HuH-7 (cell line): ENCODE measurements at regions not wholly inside any gene's neighbourhood (a gene's known extent, or its start where the extent isn't known, plus 50 kb on each side); places are given as distances from the start of the nearest gene placed in this dataset.

ENCODE experiments used
- DNase-seq: peaks from one replicate; pipeline ENCODE4 v3.0.0; 2011; ENCODE audit warnings: low spot score

DNA sequence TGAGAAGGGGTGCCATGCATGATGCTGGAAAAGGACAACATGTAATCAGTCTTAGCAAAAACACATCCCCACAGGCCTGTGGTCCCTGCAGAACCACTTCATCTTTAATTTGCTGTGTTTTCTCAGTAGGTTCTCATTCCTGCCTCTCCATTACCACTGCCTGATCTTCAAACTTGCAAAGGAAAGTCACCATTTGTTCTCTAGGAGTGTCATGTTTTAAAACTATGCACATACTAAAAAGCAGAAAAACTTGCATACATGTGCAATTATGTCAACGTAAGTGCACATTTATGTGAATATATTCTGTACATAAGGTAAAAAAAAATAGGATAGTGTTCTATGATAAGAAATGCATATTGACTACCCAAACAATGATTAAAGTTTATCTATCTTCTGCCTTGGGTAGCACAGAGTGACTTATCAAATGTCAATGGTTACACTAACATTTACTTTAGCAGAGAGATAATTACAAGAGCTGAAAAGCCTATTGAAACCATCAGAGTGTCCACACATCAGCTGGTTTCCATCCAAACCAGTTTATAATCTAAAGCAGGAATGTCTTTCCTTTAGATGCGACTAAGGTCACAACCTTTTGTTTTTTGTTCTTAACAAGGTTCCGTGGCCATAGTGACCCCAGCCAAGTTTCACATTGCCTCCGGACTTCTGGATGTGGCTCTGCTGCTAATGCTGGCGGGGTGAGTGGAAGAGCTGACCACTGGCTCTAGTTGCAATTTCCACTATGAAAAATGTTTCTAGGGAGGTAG is 58.7 kb upstream of the RMDN2 start:
- no peak for DNase-seq

DNA sequence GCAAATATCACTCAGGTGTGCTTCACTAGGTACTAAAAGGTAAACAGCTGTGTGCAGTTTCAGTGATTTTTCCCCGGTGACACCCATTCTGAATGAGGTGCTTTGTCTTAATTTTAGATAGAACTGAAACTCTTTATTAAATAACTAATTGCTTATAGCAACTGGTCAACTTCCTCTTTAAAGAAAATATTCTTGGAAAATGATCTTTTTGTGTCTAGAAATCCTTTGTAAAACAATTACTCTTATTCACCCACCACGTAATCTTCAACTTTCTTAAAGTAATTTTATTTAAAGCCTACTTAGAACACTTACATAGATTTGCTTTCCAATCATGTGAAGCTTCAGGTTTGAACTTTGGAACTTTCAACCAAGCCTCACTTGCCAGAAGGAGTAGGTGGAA is 57.9 kb upstream of the RMDN2 start:
- no peak for DNase-seq

DNA sequence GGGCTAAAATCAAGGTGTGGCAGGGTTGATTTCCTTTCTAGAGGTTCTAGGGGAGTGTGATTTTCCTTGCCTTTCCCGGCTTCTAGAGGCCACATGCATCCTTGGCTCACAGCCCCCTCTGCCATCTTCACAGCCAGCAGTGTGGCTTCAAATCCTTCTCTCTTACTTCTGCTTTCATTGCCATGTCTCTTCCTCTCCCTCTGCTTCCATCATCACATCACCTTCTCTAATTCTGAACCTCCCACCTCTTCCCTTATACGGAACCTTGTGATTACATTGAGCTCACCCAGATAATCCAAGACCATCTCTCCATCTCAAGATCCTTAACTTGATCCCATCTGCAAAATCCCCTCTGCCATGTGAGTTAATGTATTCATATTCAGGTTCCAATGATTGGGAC is 56.2 kb upstream of the RMDN2 start:
- no peak for DNase-seq

GRCh38 chr2:37869304-37869703 is 55.8 kb upstream of the RMDN2 start:
- DNase-seq: no peak

DNA sequence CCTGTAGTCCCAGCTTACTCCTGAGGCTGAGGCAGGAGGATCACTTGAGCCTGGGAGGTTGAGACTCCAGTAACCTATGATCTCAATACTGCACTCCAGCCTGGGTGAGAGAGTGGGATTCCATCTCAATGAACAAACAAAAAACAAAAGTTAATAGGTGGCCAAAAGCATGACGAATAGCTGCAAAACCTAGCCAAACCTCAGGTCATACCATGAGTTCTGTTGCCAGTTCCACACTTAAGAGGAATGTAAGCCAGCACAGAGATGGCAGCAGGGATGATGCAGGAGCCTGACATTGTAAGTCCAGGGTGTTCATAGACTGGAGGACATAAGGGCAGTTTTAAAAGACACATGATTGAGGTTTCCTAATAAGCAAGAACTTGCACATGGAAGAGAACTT is 55.3 kb upstream of the RMDN2 start:
- DNase-seq: no peak

- no peak for DNase-seq
These were observed 54.3 kb upstream of the RMDN2 start for GRCh38 chr2:37870829-37871228.

GRCh38 chr2:37871456-37872191 is 53.5 kb upstream of the RMDN2 start:
- DNase-seq: no peak

DNA sequence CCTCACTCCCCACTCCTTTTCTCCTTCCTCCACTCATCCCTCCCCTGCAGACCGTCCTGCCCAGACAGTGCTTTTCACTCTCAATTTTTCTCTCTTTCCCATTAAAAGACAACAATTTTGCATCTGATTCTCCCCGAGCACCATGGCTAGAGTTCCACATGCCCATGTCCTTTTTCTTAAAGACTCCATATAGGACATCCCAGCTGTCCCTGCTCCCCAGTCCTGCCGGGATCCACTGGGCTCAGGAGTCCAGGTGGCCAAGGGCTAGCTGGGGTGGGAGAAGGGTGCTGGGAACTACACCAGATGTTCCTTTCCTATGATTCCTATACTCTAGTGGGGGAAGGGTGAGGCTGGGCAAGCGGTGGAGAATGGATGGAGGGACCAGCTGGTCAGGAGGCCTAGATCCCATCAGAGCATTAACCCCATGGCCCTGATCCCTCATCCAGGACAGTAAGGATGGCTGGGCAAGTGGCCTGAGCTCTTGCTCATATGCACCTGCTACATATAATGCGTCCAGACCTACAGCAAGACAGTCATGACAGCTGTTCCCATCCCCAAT is 52.8 kb upstream of the RMDN2 start:
- no peak for DNase-seq

DNA sequence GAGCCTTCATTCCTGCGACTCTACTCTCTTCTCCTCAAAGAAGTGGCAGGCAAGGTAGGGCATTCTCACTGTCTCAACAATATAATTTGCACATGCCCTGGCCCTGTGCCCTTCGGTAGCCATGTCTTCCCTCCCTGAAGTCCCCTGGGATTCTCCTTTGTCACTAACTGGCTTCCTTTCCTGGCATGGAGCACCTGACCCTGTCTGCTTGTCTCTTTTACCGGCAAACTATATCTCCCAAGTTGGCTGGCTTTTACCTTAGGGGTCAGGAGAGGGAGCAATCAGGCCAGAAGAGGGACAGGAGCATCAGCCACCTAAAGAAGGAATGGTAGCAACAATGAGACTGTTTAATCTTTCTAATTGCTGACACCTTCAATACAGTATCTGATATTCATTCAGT is 51.9 kb upstream of the RMDN2 start:
- DNase-seq: no peak

- DNase-seq: no peak
These were observed 51.2 kb upstream of the RMDN2 start for GRCh38 chr2:37873749-37874330.

DNA sequence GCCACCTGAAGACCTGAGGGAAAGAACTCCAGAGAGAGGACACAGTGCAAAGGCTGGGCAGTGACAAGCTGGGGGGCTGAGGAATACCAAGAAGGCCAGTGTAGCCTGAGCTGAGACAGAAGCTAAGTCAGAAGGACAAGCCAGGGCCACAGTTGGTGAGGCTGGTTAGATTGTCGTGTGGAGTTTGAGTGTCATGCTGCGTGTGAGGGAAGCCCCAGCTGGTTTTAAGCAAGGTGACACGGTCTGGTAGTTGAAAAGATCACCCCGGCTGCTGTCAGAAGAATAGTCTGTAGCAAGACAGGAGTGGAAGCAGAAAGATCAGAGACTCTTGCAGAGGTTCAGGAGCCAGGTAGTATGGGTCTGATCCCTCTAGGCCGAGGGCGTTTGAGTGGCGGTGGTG is 50.6 kb upstream of the RMDN2 start:
- DNase-seq: no peak
